Right ventricle myocardium superior (tissue), 1 donor: ENCODE measurements at regions not wholly inside any gene's neighbourhood (a gene's known extent, or its start where the extent isn't known, plus 50 kb on each side); places are given as distances from the start of the nearest gene placed in this dataset.

ENCODE experiments used
- ATAC-seq: fragments of 200-7000 bp; cut with Tn5 transposase; one replicate; pipeline ENCODE4 v1.9.1; 2020; ENCODE audit warnings: mild to moderate bottlenecking; ENCODE audit not compliant: poor library complexity
- DNase-seq: peaks from one replicate; pipeline ENCODE4 v3.0.0-alpha.2; 2020
- intact Hi-C: fragments of 100-400 bp; cut with DNase I; formaldehyde crosslinking; loops from one replicate; pipeline ENCODE4 v1.11.2; 2022
- donor health status: DM: no; HTN: yes; CAD: no; lungs with severe emphysema.

DNA sequence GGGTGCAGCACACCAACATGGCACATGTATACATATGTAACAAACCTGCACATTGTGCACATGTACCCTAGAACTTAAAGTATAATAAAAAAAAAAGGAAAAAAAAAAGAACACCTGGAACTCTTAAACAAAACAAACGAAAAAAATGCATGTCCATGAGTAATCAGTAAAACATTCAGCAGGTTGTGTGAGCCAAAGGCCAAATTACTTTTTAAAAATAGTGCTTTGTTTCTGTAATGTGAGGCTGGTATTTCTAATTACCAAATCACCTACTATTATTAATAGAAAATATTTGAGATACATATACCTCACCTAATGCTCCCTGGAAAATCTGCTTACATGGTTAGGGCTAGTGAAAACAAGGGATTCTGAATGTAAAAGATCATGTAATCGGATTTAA lies 294.4 kb upstream of the NR5A2 start:
- DNase-seq = no peak
- intact Hi-C loops = no loop called here
- no peak for ATAC-seq

- no peak for ATAC-seq
- no peak for DNase-seq
Measured at GRCh38 chr1:199734186-199734585, 293.3 kb upstream of the NR5A2 start.

DNA sequence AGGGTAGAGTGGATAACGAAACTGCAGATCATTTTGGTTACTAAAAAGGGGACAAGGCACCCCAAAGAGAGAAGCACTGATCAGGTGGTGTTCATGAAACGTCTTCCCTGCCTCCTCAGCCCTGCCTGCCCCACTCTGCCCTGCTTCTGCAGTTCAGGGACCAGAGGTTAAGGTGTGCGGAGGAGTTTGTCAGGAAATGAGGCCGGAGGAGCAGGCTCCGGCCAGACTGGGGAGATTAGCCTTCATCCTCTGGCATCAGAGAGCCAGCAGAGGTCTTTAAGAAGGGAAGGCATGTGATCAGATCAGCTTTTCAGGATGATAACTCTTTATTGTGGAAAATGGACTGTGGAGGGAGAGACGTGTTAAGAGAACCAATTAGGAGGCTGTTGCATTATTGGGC lies 291.9 kb upstream of the NR5A2 start:
- DNase-seq (no peak), ATAC-seq (no peak)
- intact Hi-C loops = no loop called here

More at GRCh38 chr1:199734186-199734585, 293.3 kb upstream of the NR5A2 start:
- intact Hi-C loops = no loop called here

DNA sequence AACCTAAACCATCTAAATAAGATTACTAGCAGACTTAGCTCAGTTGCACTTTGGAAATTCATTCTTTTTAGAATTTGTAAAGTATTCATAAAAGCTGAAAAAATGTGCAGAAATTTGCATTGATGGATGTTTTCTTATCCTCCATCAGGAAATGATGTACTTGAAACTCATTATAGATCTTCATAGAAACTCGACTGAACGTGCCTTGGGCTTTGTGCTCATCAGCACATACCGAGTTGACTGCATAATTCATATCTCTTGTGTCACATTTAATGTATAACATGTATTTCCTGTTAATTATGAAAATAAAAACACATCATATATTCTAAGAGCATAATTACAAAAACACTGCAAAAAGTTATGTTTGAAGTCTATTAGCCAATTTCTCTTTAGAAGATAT lies 290.9 kb upstream of the NR5A2 start:
- no peak for DNase-seq
- intact Hi-C loops = no loop called here
- ATAC-seq = no peak

DNA sequence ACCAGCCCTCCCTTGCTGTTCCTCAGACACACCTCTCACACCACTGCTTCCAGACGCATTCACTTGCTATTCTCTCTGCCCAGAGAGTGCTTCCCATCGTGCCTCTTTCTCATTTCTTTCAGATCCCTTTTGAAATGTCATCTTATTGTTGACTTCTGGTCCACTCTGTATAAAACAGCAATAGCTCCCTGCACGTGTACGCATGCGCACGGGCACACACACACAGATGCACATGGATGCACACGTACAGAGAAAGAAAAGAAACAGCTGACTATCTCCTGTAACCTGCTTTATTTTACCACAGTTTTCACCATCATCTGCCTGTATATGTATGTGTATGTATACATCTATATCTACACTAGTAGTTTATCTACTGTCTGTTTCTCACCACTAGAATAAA lies 285.9 kb upstream of the NR5A2 start:
- no peak for DNase-seq
- ATAC-seq = no peak
- intact Hi-C loops = no loop called here

- intact Hi-C loops = no loop called here
- ATAC-seq (no peak), DNase-seq (no peak)
Measured at GRCh38 chr1:199742547-199742946, 285.0 kb upstream of the NR5A2 start.

DNA sequence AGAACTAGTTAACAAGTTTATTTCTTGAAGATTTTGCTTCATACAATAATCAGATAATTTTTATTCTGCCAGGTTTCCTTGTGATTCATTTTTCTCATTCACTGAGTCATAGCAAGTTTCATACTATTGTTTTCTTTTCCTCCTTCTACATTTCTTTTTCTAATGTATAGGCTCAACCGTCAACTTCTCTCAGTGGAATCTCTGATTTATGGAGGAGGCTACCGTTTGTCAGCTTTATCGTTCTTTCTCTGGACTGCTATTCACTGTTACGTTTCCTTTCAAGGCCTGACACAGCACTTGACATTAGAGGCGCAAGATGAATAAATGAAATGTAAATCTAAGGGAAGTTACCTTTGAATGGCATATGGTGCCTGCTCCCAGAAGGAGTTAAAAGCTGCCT lies 284.3 kb upstream of the NR5A2 start:
- ATAC-seq (no peak), DNase-seq (no peak)
- intact Hi-C loops = no loop called here

DNA sequence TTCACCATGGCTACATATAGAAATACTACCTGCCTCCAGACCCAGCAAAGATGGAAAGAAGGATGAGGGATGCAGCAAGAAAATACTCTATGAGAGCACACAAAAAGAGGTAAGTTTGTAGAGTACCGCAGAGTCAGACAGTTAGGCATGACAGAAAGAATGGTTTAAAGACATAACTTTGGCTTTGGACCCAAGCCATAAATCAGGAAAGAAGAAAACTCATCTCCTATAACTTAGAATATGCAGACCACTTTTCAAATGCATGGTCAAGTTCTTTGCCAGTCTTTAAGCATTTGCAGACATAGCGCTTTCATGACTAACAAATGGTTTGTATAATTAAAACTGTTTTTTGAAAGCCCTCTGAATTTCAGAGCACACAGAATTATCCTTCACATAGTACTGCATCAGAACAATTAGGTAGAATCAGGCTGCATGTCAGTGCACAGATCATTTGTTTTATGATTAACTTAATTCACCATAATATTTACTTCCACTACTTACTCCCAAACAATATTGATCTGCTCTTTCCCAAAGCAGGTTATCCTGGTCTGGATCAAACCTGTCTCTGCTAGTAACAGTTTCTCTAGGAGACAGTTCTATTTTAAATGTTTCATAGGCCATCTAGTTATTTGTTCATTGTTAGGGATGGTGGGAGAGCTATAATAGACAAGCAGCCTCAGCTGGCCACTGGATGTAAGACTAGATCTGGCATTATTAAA lies 280.7 kb upstream of the NR5A2 start:
- intact Hi-C loops = no loop called here
- no peak for DNase-seq
- no peak for ATAC-seq

DNA sequence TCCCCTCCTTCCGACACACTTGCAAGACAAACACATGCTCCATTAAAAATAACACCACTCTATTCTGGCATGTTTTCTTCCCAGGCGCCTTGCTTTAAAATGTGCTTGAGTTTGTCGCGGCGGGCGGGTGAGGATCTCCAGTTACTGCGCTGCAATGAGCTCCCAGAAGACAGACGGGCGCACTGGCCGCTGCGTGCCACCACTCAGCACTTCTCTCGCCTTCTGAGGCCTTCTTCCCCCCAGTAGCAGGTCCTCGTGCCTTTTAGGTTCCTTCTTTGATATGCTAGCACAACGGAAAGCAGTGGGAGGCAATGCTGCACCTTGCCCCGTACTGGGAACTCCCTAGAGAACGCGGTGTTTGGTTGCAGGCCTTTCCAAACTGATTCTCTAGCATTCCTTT lies 279.5 kb upstream of the NR5A2 start:
- intact Hi-C loops = no loop called here
- ATAC-seq (no peak), DNase-seq (no peak)

DNA sequence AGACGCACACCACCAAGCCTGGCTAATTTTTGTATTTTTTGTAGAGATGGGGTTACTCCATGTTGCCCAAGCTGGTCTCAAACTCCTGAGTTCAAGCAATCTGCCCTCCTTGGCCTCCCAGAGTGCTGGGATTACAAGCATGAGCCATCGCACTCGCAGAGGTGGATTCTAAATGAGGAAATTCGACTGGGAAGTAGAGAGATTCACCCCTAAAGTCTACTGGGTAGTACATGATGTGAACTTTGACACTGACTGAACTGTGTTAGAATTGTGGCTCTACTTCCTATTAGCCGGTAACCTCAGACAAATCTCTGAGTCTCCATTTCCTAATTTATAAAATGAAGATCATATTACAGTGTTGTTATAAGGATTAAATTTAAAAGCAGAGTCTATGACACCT lies 276.0 kb upstream of the NR5A2 start:
- DNase-seq (no peak), ATAC-seq (no peak)
- intact Hi-C loops = no loop called here

GRCh38 chr1:199751962-199752687 lies 275.4 kb upstream of the NR5A2 start:
- ATAC-seq (no peak), DNase-seq (no peak)
- intact Hi-C loops = no loop called here

DNA sequence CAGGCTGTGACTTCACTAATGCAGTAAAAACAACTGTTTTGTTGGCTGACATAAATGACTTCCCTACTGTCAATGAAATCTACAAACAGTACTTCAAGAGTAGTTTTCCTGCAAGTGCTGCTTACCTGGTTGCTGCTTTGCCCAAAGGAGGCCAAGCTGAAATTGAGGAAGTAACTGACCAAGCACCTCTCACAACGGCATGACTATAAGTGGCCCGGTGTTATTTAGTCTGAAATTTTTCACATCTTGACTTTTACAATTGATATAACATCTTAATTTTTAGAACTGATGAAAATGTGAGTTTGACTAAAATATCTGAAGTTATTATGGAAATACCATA lies 274.9 kb upstream of the NR5A2 start:
- DNase-seq (no peak), ATAC-seq (no peak)

GRCh38 chr1:199753513-199753912 lies 274.0 kb upstream of the NR5A2 start:
- no peak for ATAC-seq
- intact Hi-C loops = no loop called here
- no peak for DNase-seq

More for the DNA sequence above, 274.9 kb upstream of the NR5A2 start:
- intact Hi-C loops = no loop called here

GRCh38 chr1:199756066-199756465 lies 271.4 kb upstream of the NR5A2 start:
- no peak for ATAC-seq
- intact Hi-C loops = no loop called here

GRCh38 chr1:199758626-199759255 lies 268.8 kb upstream of the NR5A2 start:
- DNase-seq (no peak), ATAC-seq (no peak)
- intact Hi-C loops = no loop called here

More at GRCh38 chr1:199756066-199756465, 271.4 kb upstream of the NR5A2 start:
- DNase-seq = no peak

- intact Hi-C loops = no loop called here
- ATAC-seq = no peak
- DNase-seq = no peak
Measured at GRCh38 chr1:199759268-199759730, 268.2 kb upstream of the NR5A2 start.

DNA sequence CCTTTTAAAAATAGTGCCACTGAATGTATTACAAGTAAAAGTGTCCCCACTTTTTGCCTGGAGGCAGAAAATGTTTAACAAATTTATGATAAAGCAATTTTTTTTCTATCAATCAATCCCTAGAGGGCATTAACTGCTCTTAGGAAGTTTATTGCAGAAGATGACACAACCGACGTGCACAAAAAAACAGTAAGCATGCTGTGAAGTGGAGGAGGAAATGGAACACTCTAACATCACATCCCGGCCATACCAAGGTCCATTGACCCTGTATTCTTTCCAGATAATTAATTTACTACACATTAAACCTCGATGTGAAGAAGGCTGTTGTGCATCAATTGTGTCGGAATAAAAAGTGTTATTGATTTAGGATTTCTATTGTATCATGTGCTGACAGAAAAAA lies 264.9 kb upstream of the NR5A2 start:
- no peak for ATAC-seq
- DNase-seq = no peak
- intact Hi-C loops = no loop called here

- ATAC-seq = no peak
- no peak for DNase-seq
- intact Hi-C loops = no loop called here
Measured at GRCh38 chr1:199766218-199766792, 261.2 kb upstream of the NR5A2 start.

DNA sequence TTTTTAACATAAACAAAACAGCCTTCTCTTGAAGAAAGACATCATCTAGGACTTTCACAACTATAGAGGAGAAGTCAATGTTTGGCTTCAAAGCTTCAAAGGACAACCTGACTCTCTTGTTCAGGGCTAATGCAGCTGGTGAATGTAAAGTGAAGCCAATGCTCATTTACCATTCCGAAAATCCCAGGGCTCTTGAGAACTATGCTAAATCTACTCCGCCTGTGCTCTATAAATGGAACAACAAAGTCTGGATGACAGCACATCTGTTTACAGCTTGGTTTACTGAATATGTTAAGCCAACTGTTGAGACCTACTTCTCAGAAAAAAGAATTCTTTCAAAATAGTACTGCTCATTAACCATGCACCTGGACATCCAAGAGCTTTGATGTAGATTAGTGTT lies 259.8 kb upstream of the NR5A2 start:
- ATAC-seq = no peak
- DNase-seq = no peak
- intact Hi-C loops = no loop called here
